NT2/D1 (cell line): ENCODE measurements at regions not wholly inside any gene's neighbourhood (a gene's known extent, or its start where the extent isn't known, plus 50 kb on each side); places are given as distances from the start of the nearest gene placed in this dataset.

Source experiments
- YY1 ChIP-seq: IDR thresholded peaks from 2 replicates; pipeline ENCODE4 v1.6.1; 2011; ENCODE audit not compliant: insufficient read length, insufficient read depth
- ZNF274 ChIP-seq: IDR thresholded peaks from 2 replicates; pipeline ENCODE4 v1.6.1; 2011; ENCODE audit warnings: mild to moderate bottlenecking, low read depth, low read length

DNA sequence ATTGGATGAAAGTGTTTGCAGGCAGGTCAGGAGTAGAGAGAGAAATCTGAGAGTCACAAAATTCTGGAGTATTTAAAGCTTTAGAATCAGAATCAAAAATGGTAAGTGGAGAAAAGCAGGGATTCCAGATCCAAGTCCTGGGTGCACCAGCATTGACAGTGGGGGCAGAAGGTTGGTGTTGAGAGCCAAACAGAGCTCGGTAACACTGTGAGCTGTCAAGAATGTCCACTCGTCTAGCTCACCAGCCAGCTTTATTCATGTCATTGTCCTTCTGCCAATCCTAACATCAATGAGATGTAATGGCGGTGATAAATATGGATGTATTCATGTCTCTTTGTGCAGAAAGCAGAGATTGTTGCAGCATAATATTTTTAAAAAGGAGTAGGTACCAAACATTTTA lies 128.8 kb downstream of the KLF6 start:
- TF ChIP-seq ZNF274 (no peak), YY1 (no peak)
